B cell (primary cell): ENCODE measurements at regions not wholly inside any gene's neighbourhood (a gene's known extent, or its start where the extent isn't known, plus 50 kb on each side); places are given as distances from the start of the nearest gene placed in this dataset.

Experiments used
- ATAC-seq: fragments of 200-7000 bp; cut with Tn5 transposase; one replicate; pipeline ENCODE4 v1.10.0; 2021; ENCODE audit warnings: low read depth, mild to moderate bottlenecking, moderate number of reproducible peaks, moderate library complexity
- CTCF ChIA-PET: fragments of 350-600 bp; sonication (Branson Sonifier 250); formaldehyde crosslinking; loops from one replicate; lab custom pipeline; 2021; ENCODE audit warnings: antibody characterized with exemption, inconsistent platforms; lab: Charles Lee
- POLR2A ChIA-PET: fragments of 350-600 bp; sonication (Branson Sonifier 250); formaldehyde crosslinking; loops from one replicate; lab custom pipeline; 2021; ENCODE audit warnings: antibody characterized with exemption; lab: Charles Lee
- DNase-seq: peaks from one replicate; pipeline ENCODE4 v3.0.0; 2013
- H2AFZ ChIP-seq: 2 replicates; pipeline ENCODE4 v1.6.1; 2012; ENCODE audit warnings: mild to moderate bottlenecking, low read depth, low read length; ENCODE audit not compliant: insufficient read depth, poor library complexity, severe bottlenecking
- H3K27ac ChIP-seq, 2 donors: 1 replicate in 1 of 2; 2 replicates in 1 of 2; pipeline ENCODE4 v1.5.1; 2012 to 2013; ENCODE audit warnings: low read length in 2 of 2, mild to moderate bottlenecking in 2 of 2, moderate library complexity in 1 of 2
- H3K27me3 ChIP-seq, 4 experiments: fragments of 200-600 bp in 1 of 4; sonication (generic) in 1 of 4; replicated peaks in 1 of 4; 1 replicate in 2 of 4; 2 replicates in 2 of 4; pipeline versions ENCODE4 v1.6.1 to v1.7.0; 2013 to 2016; ENCODE audit warnings: low read length in 3 of 4, mild to moderate bottlenecking in 2 of 4, mixed read lengths in 1 of 4, moderate library complexity in 1 of 4; ENCODE audit not compliant: insufficient read depth in 4 of 4, control insufficient read depth in 3 of 4; ENCODE audit errors: control extremely low read depth in 1 of 4
- H3K36me3 ChIP-seq, 2 experiments: replicated peaks in 1 of 2; 1 replicate in 1 of 2; 2 replicates in 1 of 2; pipeline versions ENCODE4 v1.6.1 to v1.7.1; 2013; ENCODE audit warnings: low read length in 1 of 2; ENCODE audit not compliant: insufficient read depth in 2 of 2, control insufficient read depth in 1 of 2; ENCODE audit errors: control extremely low read depth in 1 of 2, extremely low read depth in 1 of 2
- H3K4me1 ChIP-seq, 2 donors: fragments of 200-600 bp in 1 of 2; sonication (generic) in 1 of 2; 1 replicate in 1 of 2; 2 replicates in 1 of 2; pipeline versions ENCODE4 v1.5.1 to v1.6.1; 2013 to 2017; ENCODE audit warnings: low read length in 2 of 2; ENCODE audit not compliant: control insufficient read depth in 2 of 2, insufficient read depth in 2 of 2
- H3K4me2 ChIP-seq: replicated peaks from 2 replicates; pipeline ENCODE3; 2012; ENCODE audit warnings: mild to moderate bottlenecking, low read depth, low read length; ENCODE audit not compliant: poor library complexity, severe bottlenecking
- H3K4me3 ChIP-seq, 5 experiments: fragments of 200-600 bp in 1 of 5; sonication (generic) in 1 of 5; 1 replicate in 3 of 5; 2 replicates in 2 of 5; pipeline versions ENCODE4 v1.5.1 to v1.7.0; 2011 to 2016; ENCODE audit warnings: low read length in 4 of 5, mild to moderate bottlenecking in 4 of 5, low read depth in 2 of 5, control low read depth in 1 of 5, moderate library complexity in 1 of 5; ENCODE audit not compliant: insufficient read depth in 1 of 5; ENCODE audit errors: control extremely low read depth in 1 of 5, extremely low read depth in 1 of 5
- H3K79me2 ChIP-seq: fragments of 200-600 bp; sonication (generic); one replicate; pipeline ENCODE4 v1.6.0; 2016; ENCODE audit warnings: low read length; ENCODE audit not compliant: control insufficient read depth, insufficient read depth
- H3K9ac ChIP-seq: fragments of 200-600 bp; sonication (generic); 2 replicates; pipeline ENCODE4 v1.6.1; 2017; ENCODE audit warnings: mild to moderate bottlenecking, low read length, moderate library complexity
- H3K9me3 ChIP-seq, 3 donors: one replicate each; pipeline versions ENCODE4 v1.6.1 to v1.7.1; 2013; ENCODE audit warnings: low read length in 2 of 3; ENCODE audit not compliant: control insufficient read depth in 2 of 3, insufficient read depth in 1 of 3; ENCODE audit errors: control extremely low read depth in 1 of 3
- H4K20me1 ChIP-seq: 2 replicates; pipeline ENCODE4 v1.6.0; 2012; ENCODE audit warnings: mild to moderate bottlenecking, low read length; ENCODE audit not compliant: insufficient read depth, control insufficient read depth, poor library complexity, severe bottlenecking
- H3K27ac Mint-ChIP-seq: one replicate; pipeline ENCODE4 v1.8.0; 2021; ENCODE audit warnings: mixed read lengths
- H3K27me3 Mint-ChIP-seq: one replicate; pipeline ENCODE4 v1.8.0; 2021; ENCODE audit warnings: mixed read lengths
- H3K4me1 Mint-ChIP-seq: one replicate; pipeline ENCODE4 v1.8.0; 2021; ENCODE audit warnings: mixed read lengths
- H3K4me3 Mint-ChIP-seq: one replicate; pipeline ENCODE4 v1.8.0; 2021; ENCODE audit warnings: mixed read lengths
- H3K9me3 Mint-ChIP-seq: one replicate; pipeline ENCODE4 v1.8.0; 2022; ENCODE audit warnings: mixed read lengths; ENCODE audit not compliant: insufficient read depth
- EZH2 ChIP-seq: IDR thresholded peaks from 2 replicates; pipeline ENCODE4 v1.6.1; 2012; ENCODE audit warnings: borderline replicate concordance, low read depth, mild to moderate bottlenecking, moderate library complexity, low read length; ENCODE audit not compliant: insufficient read depth, poor library complexity, severe bottlenecking
- WGBS: methylation state at CpG from one replicate; pipeline ENCODE4 v1.1.5; 2013; ENCODE audit warnings: missing lambda C conversion rate; ENCODE audit not compliant: insufficient coverage; 5-methylcytosine and 5-hydroxymethylcytosine counted together
- intact Hi-C: fragments of 100-400 bp; cut with micrococcal nuclease; formaldehyde crosslinking; loops from one replicate; pipeline ENCODE4 v1.10.0; 2022
- TF ChIP-seq, protein P1 (sequence below): fragments of 200-600 bp; IDR thresholded peaks from one replicate; pipeline ENCODE4 v1.8.0; 2022; ENCODE audit warnings: antibody characterized with exemption, mild to moderate bottlenecking

DNA sequence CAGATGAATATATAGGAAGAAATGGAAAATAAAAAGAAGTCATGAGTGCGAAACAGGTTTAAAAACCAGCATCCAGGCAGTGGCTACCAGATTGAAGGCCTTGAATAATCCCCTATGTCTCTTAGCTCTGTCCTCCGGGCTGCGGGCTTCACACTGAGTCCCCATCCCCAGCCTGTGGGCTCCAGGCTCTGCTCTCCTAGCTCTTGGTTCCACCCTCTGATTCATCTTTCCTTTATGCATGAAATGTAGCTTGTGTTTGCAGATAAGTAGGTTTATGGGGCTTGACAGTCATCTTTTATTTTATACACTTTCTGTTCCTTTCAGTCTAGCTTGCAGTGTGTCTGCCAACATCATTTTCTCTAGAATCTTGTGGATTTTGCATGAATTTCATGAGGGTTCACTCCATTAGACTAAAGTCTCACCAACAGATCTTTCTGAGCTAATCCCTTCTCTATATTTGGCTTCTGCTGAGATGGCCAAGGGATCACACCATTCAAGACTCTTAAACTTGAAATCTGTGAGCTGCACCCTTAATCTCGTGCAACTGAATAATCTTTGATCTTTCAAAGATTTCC lies 174.5 kb downstream of the PLPPR4 start:
- H3K27ac Mint-ChIP-seq: no peak overlapping the region

DNA sequence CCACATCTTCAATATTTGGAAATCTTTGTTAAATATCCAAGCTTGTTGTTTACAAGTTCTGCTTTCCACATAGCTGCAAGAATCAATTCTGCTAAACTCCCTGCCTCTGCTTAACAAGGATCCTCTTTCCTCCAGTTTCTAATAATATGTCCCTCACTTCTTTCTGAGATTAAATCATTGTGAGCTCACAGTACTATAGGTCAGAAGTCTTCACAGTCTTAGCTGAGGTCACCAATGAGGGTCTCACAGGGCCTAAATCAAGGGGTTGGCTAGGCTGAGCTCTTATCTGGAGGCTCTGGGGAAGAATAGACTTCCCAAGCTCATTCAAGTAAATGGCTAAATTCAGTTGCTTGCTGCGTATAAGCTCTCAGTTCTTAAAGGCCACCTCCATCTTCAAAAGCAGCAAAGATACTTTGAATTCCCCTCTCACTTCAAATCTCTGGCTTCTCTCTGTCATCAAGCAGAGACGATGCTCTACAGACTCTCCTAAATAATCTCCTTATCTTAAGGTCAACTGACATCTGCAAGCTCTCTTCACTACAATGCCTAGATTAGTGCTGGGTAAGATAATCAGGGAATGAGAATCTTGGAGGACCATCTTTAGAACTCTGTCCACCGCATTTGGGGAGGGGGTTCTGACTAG lies 175.3 kb downstream of the PLPPR4 start:
- Histone ChIP-seq H3K4me1 (no peaks in the 10 kb centered on the region), H3K36me3 (no peaks in the 10 kb centered on the region), H3K4me2 (no peak overlapping the region), H3K9ac (no peak overlapping the region), H3K9me3 (no peaks in the 10 kb centered on the region), H3K79me2 (no peaks in the 10 kb centered on the region), H3K4me3 (no peak overlapping the region), H3K27me3 (no peaks in the 10 kb centered on the region), H2AFZ (no peak overlapping the region), H3K27ac (no peak overlapping the region), H4K20me1 (no peaks in the 10 kb centered on the region)
- Mint-ChIP-seq H3K27me3 (no peaks in the 10 kb centered on the region), H3K4me3 (no peak overlapping the region), H3K4me1 (no peaks in the 10 kb centered on the region), H3K9me3 (no peaks in the 10 kb centered on the region), H3K27ac (no peak overlapping the region)
- DNase-seq (no peak), ATAC-seq (no peak)
- TF ChIP-seq EZH2: no peak
- TF ChIP-seq, protein P1, sequence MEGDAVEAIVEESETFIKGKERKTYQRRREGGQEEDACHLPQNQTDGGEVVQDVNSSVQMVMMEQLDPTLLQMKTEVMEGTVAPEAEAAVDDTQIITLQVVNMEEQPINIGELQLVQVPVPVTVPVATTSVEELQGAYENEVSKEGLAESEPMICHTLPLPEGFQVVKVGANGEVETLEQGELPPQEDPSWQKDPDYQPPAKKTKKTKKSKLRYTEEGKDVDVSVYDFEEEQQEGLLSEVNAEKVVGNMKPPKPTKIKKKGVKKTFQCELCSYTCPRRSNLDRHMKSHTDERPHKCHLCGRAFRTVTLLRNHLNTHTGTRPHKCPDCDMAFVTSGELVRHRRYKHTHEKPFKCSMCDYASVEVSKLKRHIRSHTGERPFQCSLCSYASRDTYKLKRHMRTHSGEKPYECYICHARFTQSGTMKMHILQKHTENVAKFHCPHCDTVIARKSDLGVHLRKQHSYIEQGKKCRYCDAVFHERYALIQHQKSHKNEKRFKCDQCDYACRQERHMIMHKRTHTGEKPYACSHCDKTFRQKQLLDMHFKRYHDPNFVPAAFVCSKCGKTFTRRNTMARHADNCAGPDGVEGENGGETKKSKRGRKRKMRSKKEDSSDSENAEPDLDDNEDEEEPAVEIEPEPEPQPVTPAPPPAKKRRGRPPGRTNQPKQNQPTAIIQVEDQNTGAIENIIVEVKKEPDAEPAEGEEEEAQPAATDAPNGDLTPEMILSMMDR: no peak
- intact Hi-C loops: no loop called here
- ChIA-PET POLR2A (no interaction called here), CTCF (no interaction called here)
- 94% methylated on average over 2 of the region's 3 CpGs for WGBS

More for the DNA sequence above, 174.5 kb downstream of the PLPPR4 start:
- no peaks in the 10 kb centered on the region for H3K9me3 ChIP-seq
- no peak overlapping the region for H3K27ac ChIP-seq
- intact Hi-C loops: no loop called here
- Mint-ChIP-seq H3K4me3 (no peak overlapping the region), H3K27me3 (no peaks in the 10 kb centered on the region), H3K9me3 (no peaks in the 10 kb centered on the region), H3K4me1 (no peaks in the 10 kb centered on the region)
- TF ChIP-seq EZH2: no peak
- TF ChIP-seq, protein P1: no peak
- WGBS: 89% methylated on average over 4 of the region's 4 CpGs
- no peaks in the 10 kb centered on the region for H3K79me2 ChIP-seq
- no peaks in the 10 kb centered on the region for H3K36me3 ChIP-seq
- H2AFZ ChIP-seq: no peak overlapping the region
- DNase-seq: no peak
- no peaks in the 10 kb centered on the region for H4K20me1 ChIP-seq
- no peak overlapping the region for H3K4me3 ChIP-seq
- no peak for ATAC-seq
- no peak overlapping the region for H3K4me2 ChIP-seq
- no peak overlapping the region for H3K9ac ChIP-seq
- H3K27me3 ChIP-seq: no peaks in the 10 kb centered on the region
- no peaks in the 10 kb centered on the region for H3K4me1 ChIP-seq
- POLR2A ChIA-PET: no interaction called here
- CTCF ChIA-PET: no interaction called here
